ENCODE measurements at regions not wholly inside any gene's neighbourhood (a gene's known extent, or its start where the extent isn't known, plus 50 kb on each side); places are given as distances from the start of the nearest gene placed in this dataset.

DNA sequence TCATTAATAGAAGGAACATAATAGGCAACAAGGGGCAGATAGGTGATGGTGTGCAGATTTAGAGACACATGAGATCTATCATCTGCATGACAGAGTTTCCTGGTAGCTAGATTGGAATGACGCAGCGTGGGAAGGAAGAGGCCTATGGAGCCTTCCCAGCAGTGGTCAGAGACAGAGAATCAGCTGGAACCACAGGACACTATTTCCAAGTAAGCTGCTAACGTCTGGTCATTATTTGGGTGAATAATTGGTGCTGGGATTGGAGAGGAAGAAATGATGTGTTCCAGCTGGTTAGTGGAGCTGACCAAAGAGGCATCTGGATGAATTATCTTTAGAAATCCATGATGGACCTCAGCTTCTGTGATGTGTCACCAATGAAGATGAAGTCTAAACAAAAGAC, 91.2 kb upstream of the PRR16 start:
- Histone ChIP-seq H3K4me3 (replicated peaks; ENCODE audit: low read depth, low read length) (no peak overlapping the region), H3K27me3 (replicated peaks; ENCODE audit: control insufficient read depth, insufficient read depth, low read length) (no peaks in the 10 kb centered on the region), H3K36me3 (ENCODE audit: control insufficient read depth, insufficient read depth, low read length) (no peaks in the 10 kb centered on the region)
- TF ChIP-seq, protein P1, sequence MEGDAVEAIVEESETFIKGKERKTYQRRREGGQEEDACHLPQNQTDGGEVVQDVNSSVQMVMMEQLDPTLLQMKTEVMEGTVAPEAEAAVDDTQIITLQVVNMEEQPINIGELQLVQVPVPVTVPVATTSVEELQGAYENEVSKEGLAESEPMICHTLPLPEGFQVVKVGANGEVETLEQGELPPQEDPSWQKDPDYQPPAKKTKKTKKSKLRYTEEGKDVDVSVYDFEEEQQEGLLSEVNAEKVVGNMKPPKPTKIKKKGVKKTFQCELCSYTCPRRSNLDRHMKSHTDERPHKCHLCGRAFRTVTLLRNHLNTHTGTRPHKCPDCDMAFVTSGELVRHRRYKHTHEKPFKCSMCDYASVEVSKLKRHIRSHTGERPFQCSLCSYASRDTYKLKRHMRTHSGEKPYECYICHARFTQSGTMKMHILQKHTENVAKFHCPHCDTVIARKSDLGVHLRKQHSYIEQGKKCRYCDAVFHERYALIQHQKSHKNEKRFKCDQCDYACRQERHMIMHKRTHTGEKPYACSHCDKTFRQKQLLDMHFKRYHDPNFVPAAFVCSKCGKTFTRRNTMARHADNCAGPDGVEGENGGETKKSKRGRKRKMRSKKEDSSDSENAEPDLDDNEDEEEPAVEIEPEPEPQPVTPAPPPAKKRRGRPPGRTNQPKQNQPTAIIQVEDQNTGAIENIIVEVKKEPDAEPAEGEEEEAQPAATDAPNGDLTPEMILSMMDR (IDR thresholded peaks at IDR 0.05; ENCODE audit: insufficient read depth, low read length, poor library complexity, severe bottlenecking), result no peak
- DNase-seq (ENCODE audit: extremely low read depth, insufficient read length), result no peak

DNA sequence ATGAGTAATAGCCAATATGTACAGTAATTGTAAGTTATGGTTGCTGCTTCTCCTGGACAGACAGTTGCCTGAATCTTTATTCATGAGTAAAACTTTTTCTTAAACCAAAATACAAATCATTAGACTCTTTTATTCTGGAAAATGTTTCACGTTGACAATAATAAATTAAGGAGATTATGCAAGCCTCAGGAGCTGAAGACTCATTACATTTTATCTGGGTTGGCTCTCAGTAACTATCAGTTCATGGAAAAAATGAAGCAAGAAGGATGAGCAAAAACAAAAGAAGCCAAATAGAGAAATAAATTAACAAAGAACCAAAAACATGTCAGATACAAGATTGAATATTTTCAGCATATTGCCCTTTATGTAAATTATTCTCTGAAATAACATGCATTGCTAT, 88.9 kb upstream of the PRR16 start:
- TF ChIP-seq, protein P1 (IDR thresholded peaks at IDR 0.05; ENCODE audit: insufficient read depth, low read length, poor library complexity, severe bottlenecking), result no peak
- Histone ChIP-seq H3K27me3 (replicated peaks; ENCODE audit: control insufficient read depth, insufficient read depth, low read length) (no peaks in the 10 kb centered on the region), H3K4me3 (replicated peaks; ENCODE audit: low read depth, low read length) (no peak overlapping the region), H3K36me3 (ENCODE audit: control insufficient read depth, insufficient read depth, low read length) (no peaks in the 10 kb centered on the region)
- DNase-seq (ENCODE audit: extremely low read depth, insufficient read length), result no peak

DNA sequence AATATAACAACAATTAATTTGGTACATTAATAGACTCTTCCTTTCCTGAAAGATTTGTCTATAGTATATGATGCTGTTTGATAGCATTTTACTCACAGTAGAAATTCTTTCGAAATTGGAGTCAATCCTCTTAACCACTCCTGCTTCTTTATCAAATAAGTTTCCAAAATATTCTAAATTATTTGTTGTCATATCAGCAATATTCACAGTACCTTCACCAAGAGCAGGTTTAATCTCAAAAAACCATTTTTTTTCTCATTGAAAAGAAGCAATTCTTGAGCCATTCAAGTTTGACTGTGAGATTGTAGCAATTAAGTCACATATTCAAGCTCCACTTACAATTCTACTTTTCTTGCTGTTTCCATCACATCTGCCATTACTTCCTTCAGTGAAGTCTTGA, 83.5 kb upstream of the PRR16 start:
- Histone ChIP-seq H3K4me3 (replicated peaks; ENCODE audit: low read depth, low read length) (no peak overlapping the region), H3K36me3 (ENCODE audit: control insufficient read depth, insufficient read depth, low read length) (no peaks in the 10 kb centered on the region), H3K27me3 (replicated peaks; ENCODE audit: control insufficient read depth, insufficient read depth, low read length) (no peaks in the 10 kb centered on the region)
- TF ChIP-seq, protein P1 (IDR thresholded peaks at IDR 0.05; ENCODE audit: insufficient read depth, low read length, poor library complexity, severe bottlenecking), result no peak
- DNase-seq (ENCODE audit: extremely low read depth, insufficient read length), result no peak

DNA sequence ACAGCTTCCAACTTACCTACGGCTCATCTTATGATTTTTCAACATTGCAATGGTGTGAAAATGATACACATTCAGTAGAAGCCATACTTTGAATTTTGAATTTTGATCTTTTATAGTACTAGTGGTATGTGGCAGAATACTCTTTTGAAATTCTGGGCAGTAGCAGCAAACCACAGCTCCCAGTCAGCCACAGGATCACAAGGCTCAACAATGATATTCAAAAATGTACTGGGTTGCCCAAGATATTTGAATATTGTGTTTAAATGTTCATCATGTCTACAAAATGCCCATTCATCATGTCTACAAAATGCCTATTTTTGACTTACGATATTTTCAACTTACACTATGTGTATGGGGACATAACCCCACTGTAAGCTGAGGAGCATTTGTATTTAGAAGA, 81.3 kb upstream of the PRR16 start:
- Histone ChIP-seq H3K4me3 (replicated peaks; ENCODE audit: low read depth, low read length) (no peak overlapping the region), H3K27me3 (replicated peaks; ENCODE audit: control insufficient read depth, insufficient read depth, low read length) (no peaks in the 10 kb centered on the region), H3K36me3 (ENCODE audit: control insufficient read depth, insufficient read depth, low read length) (no peaks in the 10 kb centered on the region)
- TF ChIP-seq, protein P1 (IDR thresholded peaks at IDR 0.05; ENCODE audit: insufficient read depth, low read length, poor library complexity, severe bottlenecking), result no peak
- no peak for DNase-seq (ENCODE audit: extremely low read depth, insufficient read length)

DNA sequence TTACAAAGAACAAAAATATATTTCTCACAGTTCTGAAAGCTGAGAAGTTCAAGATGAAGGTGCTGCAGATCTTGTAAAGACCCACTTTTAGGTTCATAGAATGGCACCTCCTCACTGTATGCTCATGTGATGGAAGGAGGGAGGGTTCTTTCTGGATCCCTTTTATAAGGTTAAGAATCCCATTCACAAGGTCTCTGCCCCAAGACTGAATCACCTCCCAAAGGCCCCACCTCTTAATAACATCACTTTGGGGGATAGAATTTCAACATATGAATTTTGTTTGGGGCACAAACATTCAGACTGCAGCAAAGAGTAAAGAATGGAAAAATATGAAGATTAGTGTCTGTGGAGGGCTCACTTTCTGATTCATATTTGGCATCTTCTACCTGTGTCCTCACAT, 77.1 kb upstream of the PRR16 start:
- Histone ChIP-seq H3K4me3 (replicated peaks; ENCODE audit: low read depth, low read length) (no peak overlapping the region), H3K36me3 (ENCODE audit: control insufficient read depth, insufficient read depth, low read length) (no peaks in the 10 kb centered on the region), H3K27me3 (replicated peaks; ENCODE audit: control insufficient read depth, insufficient read depth, low read length) (no peaks in the 10 kb centered on the region)
- TF ChIP-seq, protein P1 (IDR thresholded peaks at IDR 0.05; ENCODE audit: insufficient read depth, low read length, poor library complexity, severe bottlenecking), result no peak
- no peak for DNase-seq (ENCODE audit: extremely low read depth, insufficient read length)

Measured in GM06990 (cell line).